ENCODE measurements at regions not wholly inside any gene's neighbourhood (a gene's known extent, or its start where the extent isn't known, plus 50 kb on each side); places are given as distances from the start of the nearest gene placed in this dataset.

DNA sequence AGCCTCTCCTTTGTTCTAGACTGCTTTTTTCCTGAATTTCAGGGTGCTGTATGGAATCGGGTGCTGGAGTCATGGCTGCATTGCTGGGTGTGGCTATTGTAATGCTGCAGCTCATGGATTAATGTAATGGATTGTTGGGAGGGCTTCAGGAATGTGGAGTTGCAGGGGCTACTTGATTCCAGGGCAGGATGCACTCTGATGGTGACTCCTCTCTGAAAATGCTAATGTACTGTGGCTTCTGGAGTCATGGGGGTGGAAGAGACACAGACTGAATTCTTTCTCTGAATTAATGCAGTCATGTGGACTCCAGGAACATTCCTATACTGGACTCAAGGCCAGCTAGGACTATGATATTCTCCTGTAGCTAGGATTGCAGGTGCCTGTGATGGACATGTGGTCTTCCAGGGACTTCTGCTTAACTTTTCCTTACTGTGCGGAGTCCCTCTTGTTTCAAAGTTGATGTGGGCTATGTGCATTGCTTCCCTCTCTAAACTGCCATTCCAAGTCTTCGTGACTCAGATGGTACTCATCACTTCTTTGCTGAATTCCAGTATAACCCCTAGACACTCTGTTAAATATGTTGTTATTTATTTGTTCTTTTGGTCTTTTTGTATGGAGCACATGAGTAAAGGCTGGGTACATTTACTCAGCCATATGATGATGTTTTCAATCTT, 396.2 kb downstream of the KCTD16 start:
- H3K36me3 ChIP-seq (ENCODE audit: low read depth): no peaks in the 10 kb centered on the region
- no peaks in the 10 kb centered on the region for H3K79me2 ChIP-seq (ENCODE audit: low read depth)
- H3K4me1 ChIP-seq (replicated peaks; ENCODE audit: insufficient read depth): no peaks in the 10 kb centered on the region
- no peak overlapping the region for H2AFZ ChIP-seq
- no peak overlapping the region for H3K4me2 ChIP-seq
- H4K20me1 ChIP-seq (ENCODE audit: insufficient read depth): no peaks in the 10 kb centered on the region
- DNase-seq: no peak
- ChIA-PET POLR2A (ENCODE audit: unreplicated experiment) (no interaction called here), CTCF (no interaction called here)
- H3K9me3 ChIP-seq (ENCODE audit: insufficient read depth, low read depth): no peaks in the 10 kb centered on the region
- intact Hi-C loops (cut with micrococcal nuclease; ENCODE audit: unreplicated experiment): no loop called here
- H3K9me2 ChIP-seq (ENCODE audit: insufficient read depth): no peaks in the 10 kb centered on the region; the same call in 1 of the 2 replicates
- no TSS peak for BruUV-seq (replicated peaks)
- no peaks in the 10 kb centered on the region for H3K27me3 ChIP-seq (ENCODE audit: insufficient read depth, low read depth)
- no peaks in the 10 kb centered on the region for H3F3A ChIP-seq (ENCODE audit: insufficient read depth, low read depth)
- H3K4me3 ChIP-seq: no peak overlapping the region
- TF ChIP-seq CTCF (conservative IDR thresholded peaks at IDR 0.05) (no peak), EZH2 (IDR thresholded peaks at IDR 0.05; ENCODE audit: low read depth) (no peak)
- no peak overlapping the region for H3K27ac ChIP-seq

DNA sequence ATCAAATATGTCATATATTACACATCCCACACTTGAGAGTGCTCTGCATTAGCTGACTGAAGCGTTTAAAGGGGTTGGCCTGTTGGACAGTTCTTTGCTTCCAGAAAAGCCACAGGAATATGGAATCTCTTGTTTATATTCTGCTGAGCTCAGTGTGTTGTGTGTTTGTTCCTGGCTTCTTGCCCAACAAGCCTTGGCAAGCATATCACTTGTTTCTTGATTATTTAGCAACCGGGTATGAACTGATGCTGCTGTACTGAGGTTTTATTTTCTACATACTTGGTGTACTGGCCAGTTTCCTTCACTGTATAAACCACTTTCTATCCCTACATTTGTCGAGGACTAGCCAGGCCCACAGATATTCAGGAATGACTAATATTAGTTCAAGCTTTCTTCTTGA, 378.9 kb downstream of the KCTD16 start:
- no peaks in the 10 kb centered on the region for H3F3A ChIP-seq (ENCODE audit: insufficient read depth, low read depth)
- no peak overlapping the region for H2AFZ ChIP-seq
- no peaks in the 10 kb centered on the region for H3K27me3 ChIP-seq (ENCODE audit: insufficient read depth, low read depth)
- no peak overlapping the region for H3K27ac ChIP-seq
- no peaks in the 10 kb centered on the region for H3K9me3 ChIP-seq (ENCODE audit: insufficient read depth, low read depth)
- POLR2A ChIA-PET (ENCODE audit: unreplicated experiment): no interaction called here
- intact Hi-C loops (cut with micrococcal nuclease; ENCODE audit: unreplicated experiment): no loop called here
- CTCF ChIA-PET: no interaction called here
- H4K20me1 ChIP-seq (ENCODE audit: insufficient read depth): no peaks in the 10 kb centered on the region
- H3K4me1 ChIP-seq (replicated peaks; ENCODE audit: insufficient read depth): no peaks in the 10 kb centered on the region
- no peaks in the 10 kb centered on the region for H3K79me2 ChIP-seq (ENCODE audit: low read depth)
- TF ChIP-seq CTCF (conservative IDR thresholded peaks at IDR 0.05): no peak
- no peak for TF ChIP-seq EZH2 (IDR thresholded peaks at IDR 0.05; ENCODE audit: low read depth)
- H3K36me3 ChIP-seq (ENCODE audit: low read depth): no peaks in the 10 kb centered on the region
- DNase-seq: no peak
- no TSS peak for BruUV-seq (replicated peaks)
- no peak overlapping the region for H3K4me2 ChIP-seq
- H3K9me2 ChIP-seq (ENCODE audit: insufficient read depth): no peaks in the 10 kb centered on the region
- H3K4me3 ChIP-seq: no peak overlapping the region

DNA sequence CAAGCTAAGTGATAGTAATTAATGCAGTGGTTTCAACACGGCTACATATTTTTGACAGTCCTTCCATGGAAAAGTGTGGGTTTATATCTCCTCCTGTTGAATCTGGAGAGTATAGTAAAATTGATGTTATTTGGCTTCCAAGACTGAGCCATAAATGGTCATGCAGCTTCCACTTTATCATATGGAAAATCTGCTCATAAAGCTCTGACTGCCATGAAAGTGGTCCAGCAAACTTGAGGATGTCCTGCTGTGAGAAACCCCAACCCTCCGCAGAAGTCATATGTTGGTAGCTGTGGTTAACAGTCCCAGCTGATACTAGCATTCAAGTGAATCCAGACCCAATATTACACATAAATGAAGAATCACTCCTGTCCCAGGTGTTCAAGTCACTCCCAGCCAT, 378.3 kb downstream of the KCTD16 start:
- TF ChIP-seq EZH2 (IDR thresholded peaks at IDR 0.05; ENCODE audit: low read depth): no peak
- TF ChIP-seq CTCF (conservative IDR thresholded peaks at IDR 0.05): no peak
- Histone ChIP-seq H3K9me3 (ENCODE audit: insufficient read depth, low read depth) (no peaks in the 10 kb centered on the region), H3K27me3 (ENCODE audit: insufficient read depth, low read depth) (no peaks in the 10 kb centered on the region), H3F3A (ENCODE audit: insufficient read depth, low read depth) (no peaks in the 10 kb centered on the region), H3K9me2 (ENCODE audit: insufficient read depth) (no peaks in the 10 kb centered on the region), H3K27ac (no peak overlapping the region), H3K4me3 (no peak overlapping the region), H3K36me3 (ENCODE audit: low read depth) (no peaks in the 10 kb centered on the region), H4K20me1 (ENCODE audit: insufficient read depth) (no peaks in the 10 kb centered on the region), H3K79me2 (ENCODE audit: low read depth) (no peaks in the 10 kb centered on the region), H3K4me1 (replicated peaks; ENCODE audit: insufficient read depth) (no peaks in the 10 kb centered on the region), H3K4me2 (no peak overlapping the region), H2AFZ (no peak overlapping the region)
- BruUV-seq (replicated peaks): no TSS peak
- no peak for DNase-seq
- intact Hi-C loops (cut with micrococcal nuclease; ENCODE audit: unreplicated experiment): no loop called here
- POLR2A ChIA-PET (ENCODE audit: unreplicated experiment): no interaction called here
- CTCF ChIA-PET: no interaction called here
